GM12873 (cell line): ENCODE measurements at regions not wholly inside any gene's neighbourhood (a gene's known extent, or its start where the extent isn't known, plus 50 kb on each side); places are given as distances from the start of the nearest gene placed in this dataset.

ENCODE experiments used
- CTCF ChIP-seq: IDR thresholded peaks from 2 replicates; pipeline ENCODE4 v1.5.1; 2012; ENCODE audit warnings: low read depth, mild to moderate bottlenecking, moderate library complexity, low read length, control low read depth; ENCODE audit not compliant: insufficient read depth; ENCODE audit errors: missing control alignments

GRCh38 chr2:193442293-193442692 is 1247.6 kb upstream of the TMEFF2 start:
- no peak for TF ChIP-seq CTCF

- TF ChIP-seq CTCF, result no peak
Measured at GRCh38 chr2:193428336-193428818, 1233.6 kb upstream of the TMEFF2 start.

GRCh38 chr2:193409951-193410350 is 1215.2 kb upstream of the TMEFF2 start:
- no peak for TF ChIP-seq CTCF

- TF ChIP-seq CTCF, result no peak
Measured at GRCh38 chr2:193382583-193382982, 1187.8 kb upstream of the TMEFF2 start.

DNA sequence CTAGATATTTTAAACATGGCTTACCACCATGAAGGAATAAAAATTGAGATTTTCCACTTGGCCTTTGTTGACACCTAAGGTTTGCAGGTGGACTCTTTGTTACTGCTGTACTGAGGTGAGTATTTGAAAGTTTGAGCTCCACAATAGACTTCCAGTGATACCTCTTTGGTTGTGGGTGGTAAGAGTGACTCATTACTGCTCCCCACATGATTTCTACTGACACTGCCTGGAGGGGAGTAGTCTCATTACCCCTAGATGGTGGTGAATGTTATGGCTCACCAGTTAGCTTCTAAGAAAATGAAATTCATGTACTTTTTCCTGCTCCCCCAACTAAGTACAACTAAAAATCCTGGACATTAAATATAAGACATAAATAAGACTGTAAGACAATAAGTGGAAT is 1183.1 kb upstream of the TMEFF2 start:
- no peak for TF ChIP-seq CTCF

DNA sequence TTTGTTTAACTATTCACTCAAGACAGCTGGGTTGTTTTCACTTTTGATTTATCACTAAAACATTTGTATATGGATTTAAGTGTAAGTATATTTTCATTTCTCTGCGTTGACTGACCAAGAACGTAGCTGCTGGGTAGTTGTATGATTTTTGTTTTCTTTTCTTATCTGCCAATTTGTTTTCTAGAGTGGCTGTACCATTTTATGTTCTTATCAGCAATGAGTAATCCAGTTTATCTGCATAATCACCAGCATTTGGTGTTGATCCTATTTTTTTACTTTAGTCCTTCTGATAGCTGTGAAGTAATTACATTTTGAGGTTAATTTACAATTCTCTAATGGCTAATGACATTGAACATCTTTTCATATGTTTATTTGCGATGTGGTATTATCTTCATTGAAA is 1178.4 kb upstream of the TMEFF2 start:
- TF ChIP-seq CTCF, result no peak

GRCh38 chr2:193371200-193371599 is 1176.5 kb upstream of the TMEFF2 start:
- no peak for TF ChIP-seq CTCF
